K562 (cell line): ENCODE measurements at regions not wholly inside any gene's neighbourhood (a gene's known extent, or its start where the extent isn't known, plus 50 kb on each side); places are given as distances from the start of the nearest gene placed in this dataset.

ENCODE experiments used
- ATAC-seq: fragments of 200-7000 bp; cut with Tn5 transposase; 3 replicates; pipeline ENCODE4 v1.9.1; 2020; ENCODE audit warnings: moderate library complexity
- BruUV-seq: library from RNA; stranded (reverse); fragments of 400-500 nt; replicated peaks from 2 replicates; lab custom pipeline; 2021; lab: Mats Ljungman, UMichigan
- CTCF ChIA-PET: fragments of 300-600 bp; formaldehyde crosslinking; extraction: SDS; loops from one replicate; lab custom pipeline; 2021; ENCODE audit warnings: low intra/inter-chr PET ratio; lab: Yijun Ruan, JAX
- POLR2A ChIA-PET: fragments of 300-600, 350-650 bp; sonication (Branson Sonifier 250); formaldehyde crosslinking; extraction: SDS; loops from one replicate; lab custom pipeline; 2021; ENCODE audit warnings: antibody characterized with exemption, inconsistent platforms; lab: Yijun Ruan, JAX
- DNase-seq, 4 experiments: peaks; one replicate each; pipeline versions ENCODE4 v3.0.0 to v3.0.0-alpha.2; 2011 to 2018; ENCODE audit warnings: low spot score in 3 of 4, mixed read lengths in 3 of 4; ENCODE audit errors: extremely low read depth in 1 of 4
- FAIRE-seq: peaks from 2 replicates; lab custom pipeline; 2011; peaks lifted over from hg19 to GRCh38; lab: Jason Lieb, UNC
- H2AFZ ChIP-seq: 2 replicates; pipeline ENCODE4 v1.6.0; 2011; ENCODE audit warnings: low read depth, low read length, control low read depth, inconsistent platforms
- H3K27ac ChIP-seq: fragments of 200-600 bp; 3 replicates; pipeline ENCODE4 v1.8.0; 2011; ENCODE audit warnings: low read depth, mild to moderate bottlenecking, control low read depth, inconsistent platforms, low read length, moderate library complexity, mixed read lengths; ENCODE audit errors: extremely low read depth
- H3K27me3 ChIP-seq, 2 experiments: fragments of 300-600 bp in 1 of 2; 2 replicates in 1 of 2; 3 replicates in 1 of 2; pipeline versions ENCODE4 v1.6.0 to v1.8.0; 2011; ENCODE audit warnings: inconsistent platforms in 2 of 2, low read length in 2 of 2, mild to moderate bottlenecking in 1 of 2, mixed read lengths in 1 of 2, moderate library complexity in 1 of 2; ENCODE audit not compliant: control insufficient read depth in 2 of 2, insufficient read depth in 2 of 2
- H3K36me3 ChIP-seq: fragments of 300-600 bp; 3 replicates; pipeline ENCODE4 v1.8.0; 2011; ENCODE audit warnings: mild to moderate bottlenecking, low read length, inconsistent platforms; ENCODE audit not compliant: control insufficient read depth, insufficient read depth
- H3K4me1 ChIP-seq, 2 experiments: fragments of 200-600 bp in 1 of 2; replicated peaks in 1 of 2; 2 replicates in 1 of 2; 3 replicates in 1 of 2; pipeline versions ENCODE4 v1.5.1 to v1.8.0; 2011; ENCODE audit warnings: inconsistent platforms in 2 of 2, low read length in 2 of 2, mild to moderate bottlenecking in 1 of 2, mixed read lengths in 1 of 2, moderate library complexity in 1 of 2; ENCODE audit not compliant: control insufficient read depth in 2 of 2, insufficient read depth in 2 of 2
- H3K4me2 ChIP-seq: 2 replicates; pipeline ENCODE4 v1.6.1; 2011; ENCODE audit warnings: low read length, control low read depth, inconsistent platforms, mixed read lengths; ENCODE audit not compliant: insufficient read depth
- H3K4me3 ChIP-seq: fragments of 200-600 bp; sonication (generic), shearing (Covaris generic); 2 replicates; pipeline ENCODE4 v1.5.1; 2016; ENCODE audit warnings: control low read depth, inconsistent platforms
- H3K79me2 ChIP-seq: fragments of 200-600 bp; 3 replicates; pipeline ENCODE4 v1.8.0; 2011; ENCODE audit warnings: low read length, inconsistent platforms; ENCODE audit not compliant: control insufficient read depth, insufficient read depth
- H3K9ac ChIP-seq, 2 experiments: 2 replicates each; pipeline versions ENCODE4 v1.6.0 to v1.6.1; 2011; ENCODE audit warnings: low read depth in 2 of 2, low read length in 2 of 2, control low read depth in 1 of 2, inconsistent platforms in 1 of 2, mild to moderate bottlenecking in 1 of 2, mixed read lengths in 1 of 2; ENCODE audit not compliant: insufficient read depth in 1 of 2
- H3K9me1 ChIP-seq: one replicate; pipeline ENCODE4 v1.6.0; 2011; ENCODE audit warnings: inconsistent platforms, mild to moderate bottlenecking, low read length, moderate library complexity; ENCODE audit not compliant: control insufficient read depth, insufficient read depth
- H3K9me3 ChIP-seq: replicated peaks from 2 replicates; pipeline ENCODE4 v1.5.1; 2011; ENCODE audit warnings: low read depth, low read length, inconsistent platforms; ENCODE audit not compliant: control insufficient read depth, insufficient read depth
- H4K20me1 ChIP-seq: replicated peaks from 2 replicates; pipeline ENCODE4 v1.6.1; 2011; ENCODE audit warnings: low read length, inconsistent platforms, mixed read lengths; ENCODE audit not compliant: control insufficient read depth, insufficient read depth
- GATAD2A ChIP-seq: fragments of 450-650 bp; IDR thresholded peaks from 2 replicates; pipeline ENCODE4 v1.6.1; 2017
- NCOA2 ChIP-seq, 2 experiments: fragments of 450-650 bp; IDR thresholded peaks; 2 replicates each; pipeline ENCODE4 v1.6.1; 2018; ENCODE audit warnings: mild to moderate bottlenecking in 2 of 2, moderate library complexity in 1 of 2; ENCODE audit not compliant: partially characterized antibody in 2 of 2
- POLR2AphosphoS2 ChIP-seq: IDR thresholded peaks from 2 replicates; pipeline ENCODE4 v1.6.1; 2012; ENCODE audit warnings: low read length, improper control_type of control experiment
- ZNF121 ChIP-seq: sonication (generic); formaldehyde crosslinking; conservative IDR thresholded peaks from 2 replicates; pipeline ENCODE4 v1.8.0; 2022; ENCODE audit warnings: missing genetic modification reagents
- ZNF644 ChIP-seq: fragments of 200-800 bp; sonication (Bioruptor generic); IDR thresholded peaks from 2 replicates; pipeline ENCODE4 v1.6.1; 2016; ENCODE audit warnings: low read depth, missing genetic modification characterization, missing compliant biosample characterization
- WGBS: fragments of 100-300 bp; shearing (Covaris generic); methylation state at CpG from one replicate; pipeline ENCODE4 v1.1.6; 2016; ENCODE audit warnings: low coverage, mixed read lengths; ENCODE audit not compliant: insufficient coverage; ENCODE audit errors: missing lambda C conversion rate; 5-methylcytosine and 5-hydroxymethylcytosine counted together
- in situ Hi-C: fragments of 300-500 bp; cut with MboI; formaldehyde crosslinking; loops from 4 replicates; pipeline ENCODE4 v1.15.0; 2018; ENCODE audit warnings: inconsistent platforms, mixed read lengths
- intact Hi-C: fragments of 100-400 bp; cut with micrococcal nuclease; formaldehyde crosslinking; loops from 2 replicates; pipeline ENCODE4 v1.14.2; 2022
- TF ChIP-seq, protein P1 (sequence below): sonication (generic); formaldehyde crosslinking; IDR thresholded peaks from 2 replicates; pipeline ENCODE4 v1.9.0; 2022; ENCODE audit warnings: mild to moderate bottlenecking, missing genetic modification reagents

DNA sequence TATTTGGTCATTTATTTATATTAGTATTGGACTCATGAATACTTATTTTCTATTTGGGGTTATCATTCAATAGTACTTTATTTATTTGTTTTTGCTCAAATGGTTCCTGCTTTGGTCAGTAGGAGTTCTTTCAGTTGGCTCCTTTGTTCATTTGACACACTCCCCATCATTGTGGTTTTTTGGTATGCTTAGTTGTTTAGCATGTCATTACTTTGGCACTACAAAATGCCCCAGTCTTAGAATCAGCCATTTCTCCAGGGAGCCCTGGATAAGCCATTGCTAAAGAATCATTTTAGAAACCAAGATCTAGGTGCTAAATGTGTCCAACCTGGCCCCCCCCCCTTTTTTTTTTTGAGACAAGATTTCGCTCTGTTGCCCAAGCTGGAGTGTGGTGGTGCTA is 61.7 kb upstream of the MRPS6 start:
- no peak for FAIRE-seq
- ATAC-seq = no peak
- BruUV-seq = no TSS peak
- Histone ChIP-seq H3K27ac (no peak overlapping the region), H3K9me3 (no peaks in the 10 kb centered on the region; the same call in none of the 2 replicates), H3K9ac (no peak overlapping the region), H3K4me3 (no peak overlapping the region), H3K36me3 (no peaks in the 10 kb centered on the region; the same call in 2 of the 3 replicates), H2AFZ (no peak overlapping the region), H3K4me2 (no peak overlapping the region), H4K20me1 (no peaks in the 10 kb centered on the region), H3K27me3 (peaks cover 2 to 13% of the 10 kb centered on the region in 2 experiments; a peak in 4 of 5 replicates), H3K4me1 (peaks cover 0 to 3% of the 10 kb centered on the region in 2 experiments; a peak in 1 of 5 replicates), H3K9me1 (no peaks in the 10 kb centered on the region), H3K79me2 (no peaks in the 10 kb centered on the region)
- ChIA-PET CTCF (no interaction called here), POLR2A (interaction anchor here (0.7 to 0.8 kb wide), 2 partner anchors 41 to 431 kb away, joined by 3 read pairs; no protein-coding TSS in a partner anchor)
- intact Hi-C loops = no loop called here
- in situ Hi-C loops = no loop called here
- WGBS = 17% methylated on average over 1 of the region's 1 CpG
- TF ChIP-seq POLR2AphosphoS2 (no peak), ZNF644 (tag) (no peak), GATAD2A (no peak), ZNF121 (CRISPR knock-in tag) (no peak), NCOA2 (IDR thresholded peaks at IDR 0.05; ENCODE audit: partially characterized antibody in 2 of 2) (no peak)
- TF ChIP-seq, protein P1, sequence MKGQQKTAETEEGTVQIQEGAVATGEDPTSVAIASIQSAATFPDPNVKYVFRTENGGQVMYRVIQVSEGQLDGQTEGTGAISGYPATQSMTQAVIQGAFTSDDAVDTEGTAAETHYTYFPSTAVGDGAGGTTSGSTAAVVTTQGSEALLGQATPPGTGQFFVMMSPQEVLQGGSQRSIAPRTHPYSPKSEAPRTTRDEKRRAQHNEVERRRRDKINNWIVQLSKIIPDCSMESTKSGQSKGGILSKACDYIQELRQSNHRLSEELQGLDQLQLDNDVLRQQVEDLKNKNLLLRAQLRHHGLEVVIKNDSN (CRISPR knock-in tag) = no peak
- DNase-seq = no peak
